ENCODE measurements at regions not wholly inside any gene's neighbourhood (a gene's known extent, or its start where the extent isn't known, plus 50 kb on each side); places are given as distances from the start of the nearest gene placed in this dataset.

- DNase-seq (ENCODE audit: low read depth) = no peak
- no peak for TF ChIP-seq CTCF (IDR thresholded peaks at IDR 0.05; ENCODE audit: insufficient read depth, low read depth, low read length, missing control alignments)
Observed at GRCh38 chr16:13611596-13611995, 308.4 kb upstream of the ERCC4 start.

GRCh38 chr16:13612623-13613022 is 307.3 kb upstream of the ERCC4 start:
- DNase-seq (ENCODE audit: low read depth) = no peak
- no peak for TF ChIP-seq CTCF (IDR thresholded peaks at IDR 0.05; ENCODE audit: insufficient read depth, low read depth, low read length, missing control alignments)
- no peak overlapping the region for H3K4me3 ChIP-seq (ENCODE audit: low read length)

More at GRCh38 chr16:13611596-13611995, 308.4 kb upstream of the ERCC4 start:
- no peak overlapping the region for H3K4me3 ChIP-seq (ENCODE audit: low read length)

- no peak overlapping the region for H3K4me3 ChIP-seq (ENCODE audit: low read length)
- DNase-seq (ENCODE audit: low read depth) = no peak
- TF ChIP-seq CTCF (IDR thresholded peaks at IDR 0.05; ENCODE audit: insufficient read depth, low read depth, low read length, missing control alignments) = no peak
Observed at GRCh38 chr16:13613165-13613564, 306.8 kb upstream of the ERCC4 start.

- no peak overlapping the region for H3K4me3 ChIP-seq (ENCODE audit: low read length)
- TF ChIP-seq CTCF (IDR thresholded peaks at IDR 0.05; ENCODE audit: insufficient read depth, low read depth, low read length, missing control alignments) = no peak
- no peak for DNase-seq (ENCODE audit: low read depth)
Observed at GRCh38 chr16:13621639-13622038, 298.3 kb upstream of the ERCC4 start.

GRCh38 chr16:13628156-13628555 is 291.8 kb upstream of the ERCC4 start:
- H3K4me3 ChIP-seq (ENCODE audit: low read length) = no peak overlapping the region
- no peak for DNase-seq (ENCODE audit: low read depth)
- TF ChIP-seq CTCF (IDR thresholded peaks at IDR 0.05; ENCODE audit: insufficient read depth, low read depth, low read length, missing control alignments) = no peak

- no peak for DNase-seq (ENCODE audit: low read depth)
- TF ChIP-seq CTCF (IDR thresholded peaks at IDR 0.05; ENCODE audit: insufficient read depth, low read depth, low read length, missing control alignments) = no peak
Observed at GRCh38 chr16:13629704-13630103, 290.2 kb upstream of the ERCC4 start.

GRCh38 chr16:13630374-13630773 is 289.6 kb upstream of the ERCC4 start:
- no peak for DNase-seq (ENCODE audit: low read depth)
- no peak for TF ChIP-seq CTCF (IDR thresholded peaks at IDR 0.05; ENCODE audit: insufficient read depth, low read depth, low read length, missing control alignments)

More at GRCh38 chr16:13629704-13630103, 290.2 kb upstream of the ERCC4 start:
- H3K4me3 ChIP-seq (ENCODE audit: low read length) = no peak overlapping the region

More at GRCh38 chr16:13630374-13630773, 289.6 kb upstream of the ERCC4 start:
- H3K4me3 ChIP-seq (ENCODE audit: low read length) = no peak overlapping the region
